ENCODE measurements at regions not wholly inside any gene's neighbourhood (a gene's known extent, or its start where the extent isn't known, plus 50 kb on each side); places are given as distances from the start of the nearest gene placed in this dataset.

DNA sequence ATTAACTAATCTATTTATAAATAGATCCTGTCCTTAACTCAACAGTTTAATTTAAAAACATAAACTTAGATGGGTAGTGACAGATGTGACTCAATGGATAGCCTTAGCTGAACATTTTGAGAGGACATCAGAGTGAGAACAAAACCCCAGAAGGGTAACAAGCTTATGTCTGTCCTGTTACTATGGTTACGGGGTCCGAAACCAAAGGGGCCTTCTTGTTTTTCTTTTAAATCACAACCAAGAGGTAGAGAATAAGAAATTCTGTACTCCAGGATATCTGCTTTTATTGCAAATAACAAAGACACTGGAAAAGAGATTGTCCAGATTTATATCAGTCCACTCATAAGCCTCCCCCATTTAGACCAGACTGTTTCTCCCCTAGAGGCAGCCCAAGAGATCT lies 612.1 kb downstream of the MTRR start:
- Mint-ChIP-seq H3K36me3 (ENCODE audit: low read depth) (peaks cover 3% of the 10 kb centered on the region), H3K4me1 (peaks cover 2% of the 10 kb centered on the region), H3K9me3 (peaks cover 46% of the 10 kb centered on the region), H3K27me3 (ENCODE audit: insufficient read depth) (peaks cover 4% of the 10 kb centered on the region), H3K27ac (no peak overlapping the region), H3K4me3 (no peak overlapping the region)
- TF ChIP-seq, protein P1, sequence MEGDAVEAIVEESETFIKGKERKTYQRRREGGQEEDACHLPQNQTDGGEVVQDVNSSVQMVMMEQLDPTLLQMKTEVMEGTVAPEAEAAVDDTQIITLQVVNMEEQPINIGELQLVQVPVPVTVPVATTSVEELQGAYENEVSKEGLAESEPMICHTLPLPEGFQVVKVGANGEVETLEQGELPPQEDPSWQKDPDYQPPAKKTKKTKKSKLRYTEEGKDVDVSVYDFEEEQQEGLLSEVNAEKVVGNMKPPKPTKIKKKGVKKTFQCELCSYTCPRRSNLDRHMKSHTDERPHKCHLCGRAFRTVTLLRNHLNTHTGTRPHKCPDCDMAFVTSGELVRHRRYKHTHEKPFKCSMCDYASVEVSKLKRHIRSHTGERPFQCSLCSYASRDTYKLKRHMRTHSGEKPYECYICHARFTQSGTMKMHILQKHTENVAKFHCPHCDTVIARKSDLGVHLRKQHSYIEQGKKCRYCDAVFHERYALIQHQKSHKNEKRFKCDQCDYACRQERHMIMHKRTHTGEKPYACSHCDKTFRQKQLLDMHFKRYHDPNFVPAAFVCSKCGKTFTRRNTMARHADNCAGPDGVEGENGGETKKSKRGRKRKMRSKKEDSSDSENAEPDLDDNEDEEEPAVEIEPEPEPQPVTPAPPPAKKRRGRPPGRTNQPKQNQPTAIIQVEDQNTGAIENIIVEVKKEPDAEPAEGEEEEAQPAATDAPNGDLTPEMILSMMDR (conservative IDR thresholded peaks at IDR 0.05): no peak
- Histone ChIP-seq H3K9ac (ENCODE audit: extremely low read depth, low read length, poor library complexity, severe bottlenecking) (no peak overlapping the region), H3K27me3 (ENCODE audit: control insufficient read depth, insufficient read depth, low read length, poor library complexity, severe bottlenecking) (peaks cover 13% of the 10 kb centered on the region), H3K9me3 (ENCODE audit: control insufficient read depth, low read length) (peaks cover 66% of the 10 kb centered on the region), H3K4me1 (ENCODE audit: control insufficient read depth, insufficient read depth, low read length) (peaks cover under 1% of the 10 kb centered on the region), H3K27ac (ENCODE audit: low read depth, low read length) (no peak overlapping the region), H3K36me3 (ENCODE audit: control insufficient read depth, insufficient read depth, low read length) (no peaks in the 10 kb centered on the region), H3K4me3 (ENCODE audit: low read length) (no peak overlapping the region)
- WGBS, 2 experiments (ENCODE audit: insufficient coverage in 1 of 2, insufficient read length in 1 of 2): 98% methylated on average over 2 of the region's 2 CpGs; no CpG with 5 or more reads in 1 of the 2 experiments
- no peak for DNase-seq

DNA sequence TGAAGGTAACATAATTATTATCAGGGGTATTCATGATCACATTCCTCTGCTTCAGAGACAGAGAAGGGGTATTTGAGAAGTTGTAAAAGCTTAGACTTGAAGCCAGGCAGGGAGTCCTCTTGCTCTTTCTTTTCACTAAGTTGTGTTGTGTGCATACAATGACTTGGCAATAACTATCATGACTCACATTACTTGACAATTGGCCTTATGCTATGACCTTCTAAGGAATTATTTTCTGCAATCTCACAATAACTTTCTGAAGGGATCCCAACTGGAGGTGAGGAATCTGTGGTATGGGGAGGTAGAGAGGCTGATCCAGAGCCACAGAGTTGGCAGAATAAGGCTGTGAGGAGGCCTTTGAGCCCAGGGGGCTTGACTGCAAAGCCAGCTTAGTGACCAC lies 622.3 kb downstream of the MTRR start:
- DNase-seq: no peak
- H3K4me3 ChIP-seq (ENCODE audit: low read length): no peak overlapping the region
- no peak overlapping the region for H3K27ac Mint-ChIP-seq
- H3K27me3 ChIP-seq (ENCODE audit: control insufficient read depth, insufficient read depth, low read length, poor library complexity, severe bottlenecking): no peaks in the 10 kb centered on the region
- H3K9me3 Mint-ChIP-seq: peaks cover 35% of the 10 kb centered on the region
- H3K4me1 Mint-ChIP-seq: peaks cover 12% of the 10 kb centered on the region
- no peak overlapping the region for H3K27ac ChIP-seq (ENCODE audit: low read depth, low read length)
- no peaks in the 10 kb centered on the region for H3K4me1 ChIP-seq (ENCODE audit: control insufficient read depth, insufficient read depth, low read length)
- peaks cover 9% of the 10 kb centered on the region for H3K36me3 Mint-ChIP-seq (ENCODE audit: low read depth)
- H3K27me3 Mint-ChIP-seq (ENCODE audit: insufficient read depth): no peaks in the 10 kb centered on the region
- peaks cover 47% of the 10 kb centered on the region for H3K9me3 ChIP-seq (ENCODE audit: control insufficient read depth, low read length)
- TF ChIP-seq, protein P1 (conservative IDR thresholded peaks at IDR 0.05): no peak
- no peak overlapping the region for H3K4me3 Mint-ChIP-seq
- no peaks in the 10 kb centered on the region for H3K36me3 ChIP-seq (ENCODE audit: control insufficient read depth, insufficient read depth, low read length)
- H3K9ac ChIP-seq (ENCODE audit: extremely low read depth, low read length, poor library complexity, severe bottlenecking): no peak overlapping the region

DNA sequence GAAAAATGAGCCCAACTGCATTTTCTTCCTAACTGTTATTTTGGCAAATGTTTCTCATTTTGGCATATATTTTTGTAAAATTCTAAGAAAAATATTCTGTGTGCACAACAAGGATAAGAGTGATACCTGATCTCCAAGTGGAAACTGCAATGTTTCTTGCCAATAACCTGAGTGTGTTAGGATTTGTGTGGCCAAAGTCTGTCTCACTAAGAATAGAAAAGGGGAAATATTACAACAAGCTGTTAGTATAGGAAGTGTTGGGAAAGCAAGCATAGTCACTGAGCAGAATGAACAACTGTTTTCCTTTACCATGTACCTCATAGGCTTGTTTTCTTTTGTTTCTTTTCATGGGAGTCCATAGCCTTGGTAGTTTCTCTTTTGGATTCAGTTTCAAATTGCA lies 624.2 kb downstream of the MTRR start:
- Histone ChIP-seq H3K4me3 (ENCODE audit: low read length) (no peak overlapping the region), H3K9me3 (ENCODE audit: control insufficient read depth, low read length) (peaks cover 54% of the 10 kb centered on the region), H3K27ac (ENCODE audit: low read depth, low read length) (no peak overlapping the region), H3K27me3 (ENCODE audit: control insufficient read depth, insufficient read depth, low read length, poor library complexity, severe bottlenecking) (no peaks in the 10 kb centered on the region), H3K4me1 (ENCODE audit: control insufficient read depth, insufficient read depth, low read length) (no peaks in the 10 kb centered on the region), H3K36me3 (ENCODE audit: control insufficient read depth, insufficient read depth, low read length) (no peaks in the 10 kb centered on the region), H3K9ac (ENCODE audit: extremely low read depth, low read length, poor library complexity, severe bottlenecking) (no peak overlapping the region)
- Mint-ChIP-seq H3K4me1 (peaks cover 10% of the 10 kb centered on the region), H3K27me3 (ENCODE audit: insufficient read depth) (no peaks in the 10 kb centered on the region), H3K27ac (no peak overlapping the region), H3K9me3 (peaks cover 51% of the 10 kb centered on the region), H3K36me3 (ENCODE audit: low read depth) (peaks cover 19% of the 10 kb centered on the region), H3K4me3 (no peak overlapping the region)
- no peak for DNase-seq
- TF ChIP-seq, protein P1 (conservative IDR thresholded peaks at IDR 0.05): no peak

Measured in endodermal cell (in vitro differentiated cells).